Lung (tissue), 11 donors: ENCODE measurements at regions not wholly inside any gene's neighbourhood (a gene's known extent, or its start where the extent isn't known, plus 50 kb on each side); places are given as distances from the start of the nearest gene placed in this dataset.
A peak's percentile ranks its signal among the peaks of the same experiment; 100 is the strongest.

Experiments used
- ATAC-seq: fragments of 200-7000 bp; cut with Tn5 transposase; one replicate; pipeline ENCODE4 v1.9.1; 2020; ENCODE audit warnings: moderate number of reproducible peaks; ENCODE audit not compliant: insufficient read depth, low FRiP score
- DNase-seq, 3 donors: peaks; one replicate each; pipeline ENCODE4 v3.0.0-alpha.2; 2013 to 2017
- H3K27ac ChIP-seq, 2 donors: one replicate each; pipeline ENCODE4 v1.5.1; 2013; ENCODE audit warnings: mild to moderate bottlenecking in 2 of 2, moderate library complexity in 2 of 2, control low read depth in 1 of 2, inconsistent platforms in 1 of 2, low read depth in 1 of 2, low read length in 1 of 2
- H3K27me3 ChIP-seq, 3 donors: one replicate each; pipeline ENCODE4 v1.5.1; 2013; ENCODE audit warnings: low read length in 2 of 3; ENCODE audit not compliant: control insufficient read depth in 3 of 3, insufficient read depth in 3 of 3
- H3K36me3 ChIP-seq, 4 donors: one replicate each; pipeline ENCODE4 v1.5.1; 2013; ENCODE audit warnings: low read length in 4 of 4, mild to moderate bottlenecking in 1 of 4, moderate library complexity in 1 of 4; ENCODE audit not compliant: control insufficient read depth in 4 of 4, insufficient read depth in 4 of 4
- H3K4me1 ChIP-seq, 5 donors: one replicate each; pipeline ENCODE4 v1.5.1; 2013; ENCODE audit warnings: low read length in 5 of 5, mild to moderate bottlenecking in 2 of 5, moderate library complexity in 1 of 5; ENCODE audit not compliant: control insufficient read depth in 5 of 5, insufficient read depth in 5 of 5
- H3K4me3 ChIP-seq: one replicate; pipeline ENCODE4 v1.5.1; 2013; ENCODE audit warnings: mild to moderate bottlenecking, control low read depth, moderate library complexity
- H3K9ac ChIP-seq, 2 donors: one replicate each; pipeline ENCODE4 v1.5.1; 2013; ENCODE audit warnings: low read length in 2 of 2, control low read depth in 1 of 2; ENCODE audit not compliant: insufficient read depth in 1 of 2
- H3K9me3 ChIP-seq, 4 donors: one replicate each; pipeline ENCODE4 v1.5.1; 2013; ENCODE audit warnings: low read length in 3 of 4, mild to moderate bottlenecking in 1 of 4, moderate library complexity in 1 of 4; ENCODE audit not compliant: control insufficient read depth in 4 of 4, insufficient read depth in 3 of 4
- WGBS, 2 donors: extraction: QIAGEN DNeasy Blood & Tissue Kit; methylation state at CpG; one replicate each; pipeline ENCODE4 v1.1.7; 2013; 5-methylcytosine and 5-hydroxymethylcytosine counted together
- TF ChIP-seq, protein P1 (sequence below): IDR thresholded peaks from 2 replicates; pipeline ENCODE4 v1.5.1; 2012; ENCODE audit warnings: mild to moderate bottlenecking; ENCODE audit errors: control extremely low read depth, extremely low read depth
- donor health status: control.
- donor health status: control.
- donor health status: Bipolar disorder and iron deficiency.
- donor health status: healthy.
- donor health status: DM: yes; HTN: yes; CAD: no.

DNA sequence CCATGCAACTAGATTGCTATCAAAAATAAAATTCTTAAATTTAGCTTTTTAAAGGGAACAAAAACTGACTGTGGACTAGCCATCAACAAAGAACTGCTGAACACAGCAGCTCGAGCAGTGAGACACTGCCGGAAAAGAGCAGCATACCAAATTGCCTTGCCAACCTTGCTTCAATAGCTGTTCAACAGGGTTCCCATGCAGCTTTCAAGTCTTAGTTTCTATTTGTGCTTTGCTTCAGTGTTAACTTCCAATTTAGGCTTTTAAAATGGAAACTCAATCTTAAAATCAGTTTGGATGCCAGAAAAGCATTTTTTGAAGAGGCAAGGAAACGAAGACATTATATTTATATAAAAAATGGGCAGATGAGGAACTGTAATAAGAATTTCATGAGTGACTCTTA lies 463.4 kb upstream of the MAGEB18 start:
- Histone ChIP-seq H3K36me3 (no peaks in the 10 kb centered on the region), H3K27me3 (no peaks in the 10 kb centered on the region)

DNA sequence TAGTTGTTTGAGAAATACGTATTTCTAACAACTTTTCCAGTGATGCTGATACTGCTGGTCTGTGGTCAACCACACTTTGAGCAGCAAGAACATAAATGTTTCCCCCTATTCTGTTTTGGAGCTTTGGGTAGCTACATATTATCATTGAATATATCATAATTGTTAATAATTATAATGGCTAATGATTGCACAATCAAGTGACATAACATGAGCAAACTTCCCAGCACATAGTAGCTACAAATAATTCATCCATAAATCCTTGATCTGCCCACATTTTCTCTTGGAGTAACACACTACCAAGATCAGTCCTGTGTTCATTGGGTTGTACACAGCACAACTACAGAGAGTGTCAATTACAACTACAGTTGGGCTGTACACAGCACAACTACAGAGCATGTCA lies 436.3 kb upstream of the MAGEB18 start:
- Histone ChIP-seq H3K36me3 (no peaks in the 10 kb centered on the region), H3K9ac (no peak overlapping the region), H3K27me3 (no peaks in the 10 kb centered on the region), H3K4me3 (no peak overlapping the region), H3K9me3 (peaks cover 0 to 7% (median 0%) of the 10 kb centered on the region in 4 donors), H3K27ac (no peak overlapping the region), H3K4me1 (no peaks in the 10 kb centered on the region)
- TF ChIP-seq, protein P1, sequence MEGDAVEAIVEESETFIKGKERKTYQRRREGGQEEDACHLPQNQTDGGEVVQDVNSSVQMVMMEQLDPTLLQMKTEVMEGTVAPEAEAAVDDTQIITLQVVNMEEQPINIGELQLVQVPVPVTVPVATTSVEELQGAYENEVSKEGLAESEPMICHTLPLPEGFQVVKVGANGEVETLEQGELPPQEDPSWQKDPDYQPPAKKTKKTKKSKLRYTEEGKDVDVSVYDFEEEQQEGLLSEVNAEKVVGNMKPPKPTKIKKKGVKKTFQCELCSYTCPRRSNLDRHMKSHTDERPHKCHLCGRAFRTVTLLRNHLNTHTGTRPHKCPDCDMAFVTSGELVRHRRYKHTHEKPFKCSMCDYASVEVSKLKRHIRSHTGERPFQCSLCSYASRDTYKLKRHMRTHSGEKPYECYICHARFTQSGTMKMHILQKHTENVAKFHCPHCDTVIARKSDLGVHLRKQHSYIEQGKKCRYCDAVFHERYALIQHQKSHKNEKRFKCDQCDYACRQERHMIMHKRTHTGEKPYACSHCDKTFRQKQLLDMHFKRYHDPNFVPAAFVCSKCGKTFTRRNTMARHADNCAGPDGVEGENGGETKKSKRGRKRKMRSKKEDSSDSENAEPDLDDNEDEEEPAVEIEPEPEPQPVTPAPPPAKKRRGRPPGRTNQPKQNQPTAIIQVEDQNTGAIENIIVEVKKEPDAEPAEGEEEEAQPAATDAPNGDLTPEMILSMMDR = no peak
- 65 to 94% methylated on average over 1 of the region's 1 CpG for WGBS, 2 donors
- ATAC-seq (no peak), DNase-seq (no peak)

More for the DNA sequence above, 463.4 kb upstream of the MAGEB18 start:
- ATAC-seq (no peak), DNase-seq (no peak)
- no peak overlapping the region for H3K4me3 ChIP-seq
- no peak overlapping the region for H3K27ac ChIP-seq
- WGBS, 2 donors = 66 to 75% methylated on average over 3 of the region's 3 CpGs
- peaks cover 0 to 3% (median 0%) of the 10 kb centered on the region in 5 donors for H3K4me1 ChIP-seq
- H3K9me3 ChIP-seq = peaks cover 0 to 3% (median 0%) of the 10 kb centered on the region in 4 donors
- TF ChIP-seq, protein P1 = no peak
- no peak overlapping the region for H3K9ac ChIP-seq

- Histone ChIP-seq H3K9me3 (no peaks in the 10 kb centered on the region), H3K4me1 (no peaks in the 10 kb centered on the region), H3K9ac (no peak overlapping the region), H3K27me3 (no peaks in the 10 kb centered on the region), H3K4me3 (no peak overlapping the region), H3K36me3 (no peaks in the 10 kb centered on the region), H3K27ac (no peak overlapping the region)
- TF ChIP-seq, protein P1 = no peak
- WGBS, 2 donors = 73 to 75% methylated on average over 2 of the region's 2 CpGs
- ATAC-seq (no peak), DNase-seq (no peak)
Measured at GRCh38 chrX:25717122-25717521, 421.0 kb upstream of the MAGEB18 start.

DNA sequence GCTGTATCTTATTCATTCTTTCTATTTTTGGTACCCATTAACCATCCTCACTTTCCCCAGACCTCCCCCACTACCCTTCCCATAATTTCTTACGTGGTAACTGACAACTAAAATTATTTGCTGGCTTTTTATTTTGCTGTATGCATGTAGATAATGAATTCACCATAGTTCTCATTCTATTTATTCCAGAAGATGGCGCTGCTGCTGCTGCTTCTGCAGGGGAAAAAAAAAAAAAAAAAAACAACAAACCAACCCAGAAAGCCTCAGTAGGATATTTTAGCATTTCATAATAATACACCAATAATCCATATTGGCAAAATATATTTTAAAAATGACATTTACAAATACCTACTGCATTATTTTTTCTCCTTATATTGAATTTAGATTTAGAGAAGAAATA lies 416.6 kb upstream of the MAGEB18 start:
- 4 to 7% methylated on average over 2 of the region's 2 CpGs for WGBS, 2 donors
- Histone ChIP-seq H3K4me1 (no peaks in the 10 kb centered on the region), H3K9me3 (no peaks in the 10 kb centered on the region), H3K4me3 (no peak overlapping the region), H3K9ac (no peak overlapping the region), H3K27me3 (no peaks in the 10 kb centered on the region), H3K27ac (no peak overlapping the region), H3K36me3 (no peaks in the 10 kb centered on the region)
- ATAC-seq = no peak
- peak in 2 of 3 donors; percentile 10 to 22 for DNase-seq
- TF ChIP-seq, protein P1 = no peak
